HS-5 (cell line): ENCODE measurements at regions not wholly inside any gene's neighbourhood (a gene's known extent, or its start where the extent isn't known, plus 50 kb on each side); places are given as distances from the start of the nearest gene placed in this dataset.

Experiments used
- DNase-seq: peaks from one replicate; pipeline ENCODE4 v3.0.0-alpha.2; 2012; ENCODE audit warnings: low read depth

GRCh38 chr10:57874810-57875209 lies 392.9 kb downstream of the IPMK start:
- no peak for DNase-seq

DNA sequence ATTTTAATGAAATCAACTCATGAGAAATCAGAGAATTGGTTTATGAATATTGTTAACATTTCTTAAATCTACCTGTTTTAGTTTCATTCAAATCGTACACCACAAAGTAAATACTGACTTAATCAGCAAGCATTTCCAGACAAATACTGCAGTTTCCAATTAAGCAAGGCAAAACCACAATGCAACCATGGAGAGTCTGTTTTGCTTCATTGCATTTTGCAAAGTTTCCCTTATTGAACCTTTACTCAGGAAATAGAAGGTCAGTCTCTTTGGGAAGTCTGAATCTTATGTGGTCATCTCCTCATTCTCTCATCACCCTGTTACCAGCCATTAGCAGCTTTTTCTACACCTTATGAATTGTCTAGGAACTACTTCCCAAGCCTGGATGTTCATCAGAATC lies 400.5 kb downstream of the IPMK start:
- DNase-seq, result no peak

DNA sequence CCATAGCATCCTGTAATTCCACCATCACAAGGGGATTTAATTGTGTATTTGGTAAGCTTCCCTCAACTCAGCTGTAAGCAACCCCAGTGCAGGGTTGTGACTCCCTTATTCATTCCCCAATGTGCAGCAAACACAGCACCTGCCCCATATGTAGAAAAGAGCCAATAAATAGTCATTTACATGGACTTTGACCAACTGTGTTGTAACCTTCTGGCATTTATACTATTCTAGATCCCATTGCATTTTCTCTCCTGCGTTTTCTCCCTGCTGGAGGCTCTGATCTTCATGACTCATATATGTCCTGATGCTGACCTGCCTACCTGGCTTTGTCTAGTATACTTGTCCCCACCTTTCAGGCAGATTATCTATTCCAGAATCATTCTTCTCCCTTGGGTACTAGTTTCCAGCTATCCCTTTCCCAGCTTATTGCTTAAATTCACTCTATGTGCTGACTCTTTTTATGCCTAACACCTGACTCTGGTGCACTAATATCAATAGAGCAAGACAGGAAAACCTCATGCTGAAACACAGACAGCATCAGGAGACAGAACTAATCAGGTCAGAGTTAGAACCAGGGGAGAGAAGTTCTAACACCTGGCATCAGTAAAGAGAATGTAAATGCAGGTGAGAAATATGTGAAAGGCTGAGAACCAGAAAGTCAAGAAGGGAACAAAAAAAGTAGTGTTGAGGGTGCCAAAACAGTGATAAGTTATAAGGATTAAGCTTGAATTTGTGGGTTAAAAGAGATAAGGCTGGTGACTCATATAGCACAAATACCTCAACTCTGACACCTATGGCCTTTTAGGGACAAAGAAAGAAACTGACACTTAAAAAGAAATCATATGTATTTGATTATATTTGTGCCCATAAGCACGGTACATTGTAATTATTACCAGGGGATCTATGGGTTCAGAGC lies 402.7 kb downstream of the IPMK start:
- DNase-seq, result no peak

- DNase-seq, result no peak
Observed at GRCh38 chr10:57849691-57850357, 417.9 kb downstream of the IPMK start.

GRCh38 chr10:57846307-57847065 lies 421.2 kb downstream of the IPMK start:
- no peak for DNase-seq

GRCh38 chr10:57844387-57844998 lies 423.2 kb downstream of the IPMK start:
- no peak for DNase-seq

GRCh38 chr10:57830877-57831560 lies 436.7 kb downstream of the IPMK start:
- no peak for DNase-seq

GRCh38 chr10:57825015-57825414 lies 442.7 kb downstream of the IPMK start:
- DNase-seq, result no peak

GRCh38 chr10:57823398-57823797 lies 444.3 kb downstream of the IPMK start:
- DNase-seq, result no peak

GRCh38 chr10:57822965-57823364 lies 444.7 kb downstream of the IPMK start:
- no peak for DNase-seq

DNA sequence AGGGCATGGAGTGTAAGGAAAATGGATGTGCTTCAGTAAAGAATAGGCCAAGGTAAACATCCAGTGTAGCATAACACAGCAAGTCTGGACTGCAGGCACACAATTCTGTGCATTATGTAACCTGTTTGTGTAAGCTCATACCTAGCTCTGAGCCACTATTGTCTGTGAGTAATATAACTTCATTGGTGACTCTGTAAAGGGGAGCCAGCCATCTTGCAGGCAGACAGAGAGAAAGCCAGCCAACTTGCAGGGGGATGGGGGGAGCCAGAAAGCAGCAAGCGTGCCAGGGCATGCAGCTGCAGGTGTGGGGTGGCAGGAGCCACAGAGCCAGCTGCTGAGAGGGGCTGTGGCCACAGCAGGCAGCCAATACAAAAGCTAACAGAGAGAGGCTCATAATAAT lies 449.2 kb downstream of the IPMK start:
- DNase-seq, result no peak

DNA sequence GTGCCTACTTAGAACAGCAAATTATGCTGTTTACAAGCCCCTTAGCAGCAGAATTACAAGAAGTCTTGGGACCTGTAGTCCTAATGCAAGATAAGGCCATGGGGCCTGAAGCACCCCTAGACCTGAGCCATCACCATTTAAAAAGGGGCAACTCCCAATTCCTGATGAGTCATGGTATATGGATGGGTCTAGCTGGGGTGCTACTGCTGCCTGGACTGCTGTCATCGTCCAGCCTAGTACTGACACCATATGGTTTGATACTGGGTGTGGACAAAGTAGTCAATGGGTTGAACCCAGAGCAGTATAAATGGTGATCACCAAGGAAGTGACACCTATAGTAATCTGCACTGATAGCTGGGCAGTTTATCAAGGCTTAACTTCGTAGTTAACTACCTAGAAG lies 450.0 kb downstream of the IPMK start:
- no peak for DNase-seq

DNA sequence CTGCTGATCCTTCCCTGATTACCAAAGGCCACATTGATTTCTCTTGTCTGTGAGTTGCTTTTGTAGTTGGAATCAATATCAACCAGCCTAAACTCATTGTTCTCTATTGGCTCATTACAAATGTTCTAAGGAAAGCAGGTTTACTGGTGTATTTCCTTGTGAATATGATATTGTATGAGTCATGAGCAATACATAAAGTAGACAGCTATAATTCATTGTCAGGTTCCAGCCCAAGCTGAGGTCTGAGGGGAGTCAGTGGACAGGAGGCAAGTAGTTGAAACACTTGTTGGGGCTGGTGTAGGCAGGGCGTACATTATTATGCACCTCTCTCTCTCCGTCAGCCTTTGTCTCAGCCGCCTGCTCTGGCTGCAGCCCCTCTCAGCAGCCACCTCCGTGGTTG lies 451.7 kb downstream of the IPMK start:
- DNase-seq, result no peak

GRCh38 chr10:57809961-57810360 lies 457.7 kb downstream of the IPMK start:
- DNase-seq, result no peak

GRCh38 chr10:57807906-57808305 lies 459.8 kb downstream of the IPMK start:
- no peak for DNase-seq

GRCh38 chr10:57806675-57807074 lies 461.0 kb downstream of the IPMK start:
- DNase-seq, result no peak

DNA sequence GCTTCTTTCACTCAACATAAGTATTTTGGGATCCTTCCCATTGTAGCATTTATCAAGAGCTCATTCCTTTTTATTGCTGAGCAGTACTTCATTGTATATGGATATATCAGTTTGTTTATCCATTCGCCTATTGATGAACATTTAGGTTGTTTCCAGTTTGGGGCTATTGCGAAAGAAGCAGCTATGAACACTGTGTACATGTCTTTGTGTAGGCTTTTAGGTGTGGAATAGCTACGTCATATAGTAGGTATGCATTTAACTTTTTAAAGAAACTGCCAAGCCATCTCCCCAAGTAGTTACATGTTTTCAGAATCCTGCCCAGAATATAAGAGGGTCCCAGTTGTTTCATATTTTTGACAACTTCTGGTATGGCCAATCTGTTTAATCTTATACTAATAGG lies 468.1 kb downstream of the IPMK start:
- DNase-seq, result no peak

GRCh38 chr10:57798830-57799229 lies 468.9 kb downstream of the IPMK start:
- no peak for DNase-seq

- DNase-seq, result no peak
Observed at GRCh38 chr10:57791546-57791945, 476.1 kb downstream of the IPMK start.

GRCh38 chr10:57790703-57791102 lies 477.0 kb downstream of the IPMK start:
- DNase-seq, result no peak

DNA sequence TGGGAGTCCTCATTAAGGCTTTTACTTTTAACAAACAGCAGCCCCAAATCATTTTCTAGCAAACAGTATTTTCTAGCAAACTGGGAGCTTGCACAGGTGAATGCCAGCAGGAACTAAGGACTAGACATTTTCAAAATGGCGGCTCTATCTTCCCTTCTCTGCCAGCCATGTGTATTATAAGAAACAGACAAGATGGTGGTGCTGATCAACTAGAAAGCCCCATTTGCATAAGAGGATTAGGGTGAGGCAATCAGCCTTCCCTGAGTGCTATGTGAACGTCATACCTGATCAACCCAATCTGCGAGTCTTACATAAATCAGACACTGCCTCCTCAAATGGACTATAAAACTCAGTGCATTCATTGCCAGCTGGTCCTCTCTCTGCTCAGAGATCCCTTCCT lies 479.6 kb downstream of the IPMK start:
- DNase-seq, result no peak
